Fibroblast of skin of left biceps (primary cell): ENCODE measurements at regions not wholly inside any gene's neighbourhood (a gene's known extent, or its start where the extent isn't known, plus 50 kb on each side); places are given as distances from the start of the nearest gene placed in this dataset.

ENCODE experiments used
- DNase-seq, 2 experiments: peaks; one replicate each; pipeline ENCODE4 v3.0.0-alpha.2; 2013; ENCODE audit warnings: low read depth in 2 of 2

DNA sequence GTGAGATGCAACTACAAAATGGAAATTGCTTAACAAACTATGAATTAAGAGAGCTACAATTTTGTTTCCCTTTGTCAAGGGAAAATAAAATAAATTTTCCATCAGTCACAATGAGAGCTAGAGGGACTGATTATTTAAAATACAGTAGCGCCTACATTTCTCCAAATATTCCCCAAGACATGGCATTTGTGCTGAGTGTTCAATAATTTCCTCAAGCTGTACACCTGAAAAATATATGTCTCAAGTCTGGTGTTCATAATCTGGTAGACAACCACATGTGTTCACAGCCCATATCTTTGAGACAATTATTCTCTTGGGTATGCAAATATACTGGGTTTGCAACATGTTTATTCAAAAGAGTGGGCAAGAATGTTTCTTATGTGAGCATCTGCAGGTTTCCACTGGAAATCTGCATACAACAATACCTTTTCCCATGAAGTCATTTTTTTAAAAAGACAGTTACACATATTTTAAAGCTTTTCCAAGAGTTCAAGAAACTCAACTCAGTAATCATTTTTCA lies 240.1 kb upstream of the VRK2 start:
- no peak for DNase-seq

DNA sequence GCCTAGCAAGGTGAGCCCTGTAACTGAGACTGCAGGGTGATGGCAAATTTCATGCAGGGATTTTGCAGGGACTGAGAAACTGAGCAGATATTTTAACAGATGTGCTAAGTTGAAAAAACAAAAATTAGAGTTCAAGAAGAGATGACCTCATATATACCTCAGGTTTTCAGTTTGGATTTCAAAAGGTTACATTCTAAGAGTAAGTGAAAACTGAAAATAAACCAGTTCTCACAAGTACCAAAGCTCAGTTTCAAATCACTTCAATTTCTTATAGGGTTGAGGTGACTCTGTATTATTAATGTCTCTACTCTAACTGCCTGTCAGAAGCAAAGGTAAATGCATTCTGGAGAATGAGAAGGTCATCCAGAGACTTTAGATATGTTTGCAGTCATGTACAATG lies 237.4 kb upstream of the VRK2 start:
- DNase-seq: no peak

DNA sequence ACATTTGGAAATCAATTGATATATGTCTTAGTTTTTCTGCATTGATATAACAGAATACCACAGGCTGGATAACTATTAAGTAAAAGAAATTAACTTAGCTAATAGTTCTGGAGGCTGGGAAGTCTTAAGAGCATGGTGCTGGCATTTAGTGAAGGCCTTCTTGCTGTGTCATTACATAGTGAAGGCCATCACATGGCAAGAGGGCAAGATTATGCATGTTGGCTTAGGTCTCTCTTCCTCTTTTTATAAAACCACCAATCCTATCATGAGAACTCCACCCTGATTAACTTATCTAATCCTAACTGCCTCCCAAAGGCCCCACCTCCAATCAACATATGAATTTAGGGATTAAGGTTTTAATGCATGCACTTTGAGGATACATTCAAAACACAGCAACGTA lies 225.5 kb upstream of the VRK2 start:
- no peak for DNase-seq

DNA sequence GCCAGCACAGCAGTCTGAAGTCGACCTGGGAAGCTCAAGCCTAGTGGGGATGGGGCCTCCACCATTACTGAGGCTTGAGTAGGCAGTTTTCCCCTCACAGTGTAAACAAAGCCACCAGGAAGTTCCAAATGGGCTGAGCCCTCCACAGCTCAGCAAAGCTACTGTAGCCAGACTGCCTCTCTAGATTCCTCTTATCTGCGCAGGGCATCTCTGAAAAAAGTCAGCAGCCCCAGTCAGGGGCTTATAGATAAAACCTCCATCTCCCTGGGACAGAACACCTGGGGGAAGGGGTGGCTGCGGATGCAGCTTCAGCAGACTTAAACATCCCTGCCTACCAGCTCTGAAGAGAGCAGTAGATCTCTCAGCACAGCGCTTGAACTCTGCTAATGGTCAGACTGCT lies 218.4 kb upstream of the VRK2 start:
- no peak for DNase-seq

DNA sequence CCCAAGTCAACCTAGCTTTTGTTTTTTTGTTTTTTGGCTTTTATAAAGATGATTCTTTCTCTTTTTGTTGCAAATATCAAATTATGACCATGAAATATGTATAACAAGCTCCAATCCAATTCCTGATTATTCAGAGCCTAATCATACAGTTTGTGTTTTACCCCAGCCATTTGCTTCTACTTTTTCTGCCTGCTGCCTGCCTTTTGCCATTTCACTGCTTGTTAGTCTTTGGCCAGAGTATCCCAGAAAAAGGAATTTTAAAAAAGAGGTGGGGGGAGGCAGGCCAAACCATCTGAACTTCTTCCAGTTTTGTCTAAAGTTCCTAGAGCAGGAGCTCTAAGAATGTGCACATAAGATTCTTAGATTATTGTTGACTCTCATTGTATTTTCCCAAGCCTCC lies 211.9 kb upstream of the VRK2 start:
- no peak for DNase-seq

DNA sequence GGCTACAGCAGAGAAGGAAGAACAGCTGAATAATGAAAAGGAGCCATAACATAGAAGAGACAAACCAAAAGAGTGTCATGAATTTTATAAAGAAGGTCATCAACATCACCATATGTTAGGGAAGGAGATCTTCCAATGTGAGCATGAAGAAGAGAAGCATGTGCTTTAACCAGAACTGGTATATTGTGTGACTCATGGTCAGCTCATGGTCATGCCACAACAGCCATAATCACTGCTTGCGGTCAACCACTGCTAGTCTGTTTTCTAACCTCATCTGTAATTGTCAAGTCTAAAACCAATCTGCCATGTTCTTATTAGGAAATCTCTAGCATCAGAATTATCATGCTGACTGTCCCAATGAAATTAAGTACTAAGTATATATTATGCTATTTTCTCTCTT lies 204.1 kb upstream of the VRK2 start:
- no peak for DNase-seq

DNA sequence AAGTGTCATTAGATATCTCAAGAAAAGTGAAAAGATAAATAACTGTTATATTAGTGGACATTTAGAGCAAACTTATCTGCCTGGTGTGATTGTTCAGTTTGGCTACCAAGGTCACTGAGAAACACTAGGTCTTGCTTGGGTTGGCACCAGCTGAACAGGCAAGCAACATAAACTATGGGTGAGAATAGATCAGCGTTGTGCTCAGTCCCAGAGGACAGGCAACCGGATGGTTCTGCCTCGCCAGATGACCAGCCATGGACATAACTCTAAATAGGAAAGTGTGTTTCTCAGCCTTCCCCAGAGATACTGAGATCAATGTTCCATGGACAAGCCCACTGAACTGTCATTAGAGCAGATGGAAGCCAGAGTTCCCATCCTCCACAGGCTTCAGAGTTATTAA lies 203.4 kb upstream of the VRK2 start:
- no peak for DNase-seq

DNA sequence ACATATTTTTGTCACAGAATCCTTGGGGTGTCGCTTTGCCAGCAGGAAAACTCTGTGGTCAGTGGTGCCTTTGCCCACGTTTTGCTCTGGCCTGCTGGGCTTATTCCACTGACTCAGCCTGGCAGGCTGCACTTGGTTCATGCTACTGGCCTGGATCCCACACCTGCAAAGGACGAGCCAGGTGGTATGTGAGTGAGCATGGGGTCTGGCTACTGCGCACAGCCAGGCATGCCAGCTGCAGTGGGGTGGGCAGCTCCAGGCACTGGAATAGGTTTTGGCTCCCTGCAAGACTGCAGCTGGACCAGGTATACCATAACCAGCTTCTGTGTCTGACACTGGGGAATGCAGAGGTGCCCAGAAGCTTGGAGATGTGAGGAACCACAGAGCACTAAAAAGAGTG lies 197.9 kb upstream of the VRK2 start:
- DNase-seq: no peak

DNA sequence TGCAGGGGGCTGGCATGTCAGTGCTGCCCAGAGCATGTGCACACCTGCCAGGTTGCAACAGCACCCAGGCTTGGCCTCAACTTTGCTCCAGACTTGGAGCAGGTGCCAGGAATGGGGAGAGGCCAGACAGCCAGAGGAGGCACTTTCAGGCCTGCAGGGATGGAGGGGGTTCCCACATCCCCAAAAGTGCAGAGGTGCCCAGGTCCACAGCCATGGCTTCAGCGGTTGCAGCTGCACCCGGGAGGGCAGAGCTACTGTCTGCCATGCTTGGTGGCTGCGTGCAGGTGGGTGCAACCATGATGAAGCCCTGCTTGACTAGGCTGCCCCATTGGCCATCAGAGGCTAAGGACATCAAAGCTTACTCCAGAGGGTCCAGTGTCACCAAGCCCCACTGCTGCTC lies 196.8 kb upstream of the VRK2 start:
- no peak for DNase-seq

DNA sequence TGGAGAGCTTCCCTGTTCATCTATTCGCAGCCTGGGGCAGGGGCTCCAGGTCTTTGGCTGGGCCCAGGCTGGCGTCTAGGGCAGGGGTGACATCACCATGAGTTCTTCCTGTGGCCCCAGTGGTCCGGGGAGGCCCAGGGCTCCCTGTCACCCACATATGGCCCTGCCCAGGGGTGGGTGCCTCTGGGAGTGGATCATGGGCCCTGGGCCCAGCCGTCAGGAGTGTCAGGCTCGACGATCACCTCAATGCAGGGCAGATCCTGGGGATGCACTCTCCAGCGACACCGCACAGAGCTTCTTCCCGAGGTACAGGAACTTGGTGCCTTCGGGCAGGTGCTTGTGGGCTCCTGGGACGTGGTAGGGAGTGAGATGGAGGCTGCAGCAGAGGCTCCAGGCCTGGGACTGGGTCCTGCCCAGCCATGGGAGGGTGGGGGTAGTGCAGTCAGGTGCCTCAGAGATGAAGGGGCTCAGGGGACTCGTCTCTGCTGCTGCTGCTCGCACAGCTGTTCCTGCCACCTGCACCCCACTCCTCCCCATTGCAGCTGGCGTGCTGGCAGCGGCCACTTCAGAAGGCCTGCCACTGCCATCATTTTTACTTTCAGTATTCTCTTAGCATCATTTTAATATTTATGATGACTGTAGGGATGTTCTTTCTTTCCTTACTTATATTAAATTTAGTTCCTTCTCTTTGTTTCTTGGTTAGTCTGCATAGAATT lies 196.0 kb upstream of the VRK2 start:
- DNase-seq: no peak

DNA sequence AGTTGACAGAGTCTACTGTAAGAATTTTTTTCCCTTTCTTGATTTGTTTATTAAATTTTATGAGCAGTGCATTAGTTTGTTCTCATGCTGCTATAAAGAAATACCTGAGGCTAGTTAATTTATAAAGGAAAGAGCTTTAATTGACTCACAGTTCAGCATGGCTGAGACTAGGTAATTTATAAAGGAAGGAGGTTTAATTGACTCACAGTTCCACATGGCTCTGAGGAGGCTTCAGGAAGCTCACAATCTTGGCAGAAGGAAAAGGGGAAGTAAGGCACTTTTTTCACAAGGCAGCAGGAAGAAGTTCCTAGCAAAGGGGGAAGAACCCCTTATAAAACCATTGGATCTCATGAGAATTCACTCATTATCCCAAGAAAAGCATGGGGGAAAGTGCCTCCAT lies 191.4 kb upstream of the VRK2 start:
- DNase-seq: no peak

DNA sequence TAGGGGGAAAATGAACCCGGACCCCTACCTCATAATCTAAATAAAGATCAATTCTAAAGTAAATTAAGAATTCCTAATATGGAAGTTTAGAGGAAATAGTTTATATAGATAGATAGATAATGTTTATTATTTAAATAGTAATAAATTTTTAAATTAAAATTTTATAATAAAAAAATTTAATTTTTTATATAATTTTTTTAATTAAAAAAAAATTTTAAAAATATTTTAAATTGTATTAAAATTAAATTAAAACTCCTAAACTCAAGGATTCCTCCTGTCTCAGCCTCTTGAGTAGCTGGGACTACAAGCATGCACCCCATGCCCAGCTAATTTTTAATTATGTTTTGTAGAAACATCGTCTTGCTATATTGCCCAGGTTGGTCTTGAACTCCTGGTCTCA lies 186.9 kb upstream of the VRK2 start:
- no peak for DNase-seq

DNA sequence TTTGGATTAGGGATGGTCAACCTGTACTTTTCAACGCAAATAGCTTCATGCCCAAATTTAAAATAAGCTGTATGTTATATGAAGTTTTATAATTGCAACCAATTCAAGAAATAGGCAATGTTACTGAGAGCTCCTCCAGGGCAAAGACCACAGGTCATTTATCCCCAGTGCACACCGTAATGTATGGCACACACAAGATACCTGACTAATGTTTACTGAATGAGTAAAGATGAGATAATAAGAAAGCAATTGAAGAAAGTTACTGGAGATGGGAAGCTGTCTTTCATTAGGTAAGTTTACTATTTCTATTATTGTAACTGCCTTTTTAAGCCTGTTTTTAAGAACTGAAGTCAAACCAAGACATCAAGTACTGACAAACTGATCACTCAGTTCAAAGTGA lies 184.5 kb upstream of the VRK2 start:
- no peak for DNase-seq

DNA sequence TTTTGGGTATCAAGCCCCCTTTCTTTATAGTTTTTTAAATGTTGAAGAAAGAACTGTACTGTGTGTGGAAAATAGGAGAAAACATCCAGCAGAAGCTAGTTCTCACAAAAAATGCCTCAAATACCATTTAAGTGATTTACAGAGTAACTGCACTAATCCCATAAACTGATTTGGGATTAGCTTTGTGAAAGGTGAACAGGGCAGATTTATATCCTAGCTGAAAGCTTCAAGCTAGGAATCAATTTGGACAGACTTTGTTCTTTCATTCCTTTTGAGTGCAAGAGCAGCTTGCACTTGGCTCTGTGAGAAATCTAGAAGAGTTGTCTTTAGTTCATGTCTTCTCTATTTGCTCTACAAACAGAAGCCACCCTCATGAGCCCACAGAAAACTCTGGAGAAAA lies 183.9 kb upstream of the VRK2 start:
- DNase-seq: no peak

DNA sequence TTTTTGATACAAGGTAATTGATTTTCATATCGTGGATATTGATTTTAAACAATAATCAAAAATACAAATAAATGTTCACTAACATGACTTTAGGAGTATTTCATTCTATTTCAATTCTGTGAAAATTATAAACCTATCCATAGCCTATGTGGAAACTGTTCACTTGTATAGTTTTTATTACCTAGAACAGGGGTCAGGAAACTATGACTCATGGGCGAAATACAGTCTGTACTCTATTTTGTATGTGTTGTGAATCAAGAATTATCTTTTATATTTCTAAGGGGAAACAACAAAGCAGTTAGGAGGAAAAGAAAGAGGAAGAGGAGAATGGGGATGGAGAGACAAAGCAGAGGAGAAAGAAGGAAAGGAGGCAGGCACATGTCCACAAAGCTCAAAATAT lies 181.7 kb upstream of the VRK2 start:
- DNase-seq: no peak

DNA sequence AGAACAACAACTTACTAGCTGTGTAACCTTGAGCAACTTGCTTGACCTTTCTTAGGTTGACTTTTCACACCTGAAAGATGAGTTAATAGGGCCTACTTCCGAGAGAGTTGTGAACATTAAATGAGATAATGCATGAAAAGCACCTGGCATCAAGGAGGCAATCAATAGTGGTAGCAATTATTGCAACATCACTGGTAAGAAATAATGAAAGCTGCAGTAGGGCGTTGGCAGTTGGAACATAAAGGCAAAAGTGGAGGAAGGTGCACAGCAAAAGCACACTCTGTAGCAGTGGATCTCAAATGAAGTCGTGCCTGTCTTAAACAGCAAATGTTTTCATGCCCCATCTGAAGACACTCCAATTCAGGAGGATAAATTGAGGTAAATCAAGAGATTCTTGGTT lies 178.9 kb upstream of the VRK2 start:
- DNase-seq: no peak

DNA sequence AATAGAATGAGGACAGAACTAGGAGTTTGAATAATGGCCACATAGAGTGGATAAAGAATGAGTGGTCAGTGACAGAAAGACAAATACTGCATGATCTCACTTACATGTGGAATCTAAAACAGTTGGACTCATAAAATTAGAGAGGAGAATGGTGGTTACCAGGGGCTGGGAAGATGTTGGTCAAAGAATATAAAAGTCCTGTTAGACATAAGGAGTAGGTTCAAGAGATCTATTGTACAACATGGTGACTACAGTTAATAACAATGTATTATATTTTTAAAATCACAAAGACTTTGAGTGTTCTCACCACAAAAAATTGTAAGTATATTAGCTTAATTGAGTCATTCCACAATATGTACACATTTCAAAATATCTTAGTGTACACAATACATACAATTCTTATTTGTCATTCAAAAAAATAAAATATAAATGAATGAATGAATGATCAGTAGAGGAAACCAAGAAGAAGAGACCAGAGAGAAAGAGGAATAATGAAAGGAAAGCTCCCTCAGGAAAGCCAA lies 177.9 kb upstream of the VRK2 start:
- no peak for DNase-seq

DNA sequence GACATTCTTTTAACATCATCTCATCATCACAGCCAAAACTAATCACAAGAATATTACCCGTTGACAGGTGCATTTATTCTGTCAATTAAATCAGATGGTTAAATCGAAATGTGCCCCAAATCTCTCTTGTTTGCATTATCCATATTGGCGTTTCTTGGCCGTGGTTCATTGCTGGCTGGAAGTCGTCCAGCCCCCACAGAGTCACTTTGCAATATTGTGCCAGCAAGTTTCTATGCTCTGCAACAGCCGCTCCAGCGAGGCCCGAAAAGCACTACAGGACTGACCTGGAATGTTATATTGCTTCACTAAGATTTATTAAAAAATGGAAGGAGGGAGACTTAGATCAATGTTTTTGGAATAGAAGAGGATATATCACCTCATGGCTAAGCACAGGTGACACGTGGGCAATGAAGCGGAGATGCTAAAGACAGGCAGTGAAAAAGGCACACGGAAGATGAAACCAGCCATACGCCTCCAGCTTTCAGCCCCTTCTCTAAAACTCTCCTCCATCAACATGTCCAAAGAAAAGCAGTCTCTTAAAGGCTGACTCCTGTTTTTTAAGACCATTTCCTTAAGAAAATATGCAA lies 176.8 kb upstream of the VRK2 start:
- no peak for DNase-seq

DNA sequence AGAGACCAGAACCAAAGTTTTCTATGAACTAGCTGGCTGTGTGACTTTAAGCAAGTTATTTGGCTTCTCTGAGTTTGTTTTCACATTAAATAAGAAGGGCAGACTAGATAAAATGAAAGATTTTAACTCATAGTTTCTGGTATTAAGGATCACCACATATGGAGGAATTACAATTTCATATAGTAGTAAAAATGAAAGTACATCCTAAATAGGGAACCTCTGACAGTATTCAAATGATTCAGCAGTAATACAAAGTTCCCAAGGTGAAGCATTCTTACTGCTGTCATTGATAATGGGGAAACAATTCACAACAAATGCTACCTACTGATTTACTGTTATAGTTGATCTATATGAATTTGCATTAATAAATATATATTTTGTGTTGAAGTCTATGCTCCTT lies 170.3 kb upstream of the VRK2 start:
- no peak for DNase-seq

DNA sequence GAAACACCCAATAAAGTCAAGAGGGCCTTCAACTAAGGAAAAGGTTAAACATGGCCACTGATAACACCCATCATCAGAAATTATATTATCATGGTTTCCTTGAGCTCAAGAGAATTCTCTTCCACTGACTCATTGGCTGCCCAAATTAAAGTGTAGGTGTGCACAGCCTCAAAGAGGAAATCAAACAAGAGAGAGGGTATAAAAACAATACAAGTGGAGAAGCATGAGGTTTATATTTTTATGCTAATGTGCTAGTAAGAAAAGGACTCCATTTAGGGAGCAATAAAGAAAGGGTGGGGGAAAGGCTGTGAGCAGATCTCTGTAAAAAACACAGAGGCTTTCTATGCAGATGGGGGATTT lies 168.8 kb upstream of the VRK2 start:
- no peak for DNase-seq

DNA sequence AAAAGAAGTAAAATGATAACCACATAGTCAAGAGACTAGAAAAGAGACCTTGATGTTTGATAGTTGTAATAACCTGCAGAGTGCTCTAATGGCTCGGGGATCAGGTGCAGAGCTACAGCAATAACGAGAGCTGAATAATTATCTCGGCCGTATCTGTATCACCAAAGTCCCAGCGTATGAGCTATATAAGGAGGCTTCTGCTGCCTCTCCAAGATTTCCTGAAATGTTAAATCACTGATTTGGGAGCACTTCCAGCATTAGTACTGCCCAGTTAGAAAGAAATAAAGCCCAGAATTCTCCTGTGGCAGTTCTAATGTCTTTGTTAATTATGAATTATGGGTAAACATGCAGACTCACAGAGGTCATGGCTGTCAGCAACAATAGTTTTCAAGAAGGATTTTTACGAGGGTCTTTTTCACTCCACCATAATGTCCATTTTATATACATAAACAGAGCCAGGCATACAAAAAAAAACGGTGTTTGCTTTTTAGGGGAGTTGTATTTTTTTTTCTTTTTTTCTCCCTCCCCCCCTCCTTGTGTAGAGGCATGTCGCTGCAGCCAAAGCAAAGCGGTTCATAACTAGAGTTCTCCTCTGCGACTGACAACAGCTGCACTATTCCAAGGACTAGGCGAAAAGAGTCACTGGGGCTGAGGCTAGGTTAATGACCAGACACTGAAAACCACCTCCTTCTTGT lies 168.3 kb upstream of the VRK2 start:
- no peak for DNase-seq

DNA sequence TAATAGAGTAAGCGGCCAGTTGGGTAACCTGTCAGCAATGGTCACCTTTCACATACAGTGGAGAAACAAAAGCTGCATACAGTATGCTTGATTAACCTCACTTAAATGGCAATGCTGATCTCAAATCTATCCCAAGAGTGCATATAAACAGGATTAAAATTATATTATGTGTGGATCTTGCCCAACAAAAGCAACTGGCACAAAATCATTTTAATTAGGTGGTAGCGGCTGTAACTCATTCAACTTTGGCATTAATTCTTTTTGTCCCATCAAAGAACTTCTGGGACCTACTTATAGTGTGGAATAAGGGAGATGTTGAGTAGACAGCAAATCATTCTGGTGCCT lies 167.8 kb upstream of the VRK2 start:
- DNase-seq: no peak

DNA sequence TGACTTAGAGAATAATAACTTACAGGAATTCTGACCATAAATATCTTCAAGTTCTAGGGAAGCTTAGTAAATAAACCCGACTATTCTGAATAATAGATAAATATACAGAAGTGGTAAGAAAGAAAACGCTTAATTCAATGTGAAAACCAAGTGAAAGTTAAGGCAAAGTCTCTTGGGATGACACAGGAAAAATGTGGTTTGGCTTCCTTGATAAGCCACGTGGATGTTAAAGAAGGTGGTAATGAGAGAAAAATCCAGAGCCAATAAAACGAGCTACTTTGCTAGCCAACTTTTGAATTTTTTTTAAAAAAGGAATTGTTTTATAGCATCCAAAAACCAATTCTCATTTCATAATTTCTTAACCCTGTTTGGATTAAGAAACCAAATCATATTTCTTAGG lies 166.2 kb upstream of the VRK2 start:
- no peak for DNase-seq
